Iris pigment epithelial cell (primary cell): ENCODE measurements at regions not wholly inside any gene's neighbourhood (a gene's known extent, or its start where the extent isn't known, plus 50 kb on each side); places are given as distances from the start of the nearest gene placed in this dataset.
A peak's percentile ranks its signal among the peaks of the same experiment; 100 is the strongest.

ENCODE experiments used
- DNase-seq: peaks from one replicate; pipeline ENCODE4 v3.0.0-alpha.2; 2011; ENCODE audit warnings: low read depth

- peak; percentile 94 for DNase-seq
These were observed 261.4 kb upstream of the POU2AF2 start for GRCh38 chr11:110984147-110984546.

- DNase-seq, result no peak
These were observed 263.3 kb upstream of the POU2AF2 start for GRCh38 chr11:110982214-110982613.

- peak; percentile 60 for DNase-seq
These were observed 265.8 kb upstream of the POU2AF2 start for GRCh38 chr11:110979696-110980095.

- DNase-seq, result no peak
These were observed 265.4 kb upstream of the ARHGAP20 start for GRCh38 chr11:110977661-110978060.

GRCh38 chr11:110974731-110975130, 262.5 kb upstream of the ARHGAP20 start:
- DNase-seq, result no peak

- peak; percentile 54 for DNase-seq
These were observed 261.3 kb upstream of the ARHGAP20 start for GRCh38 chr11:110973401-110973980.

- DNase-seq, result peak; percentile 98
These were observed 260.4 kb upstream of the ARHGAP20 start for GRCh38 chr11:110972640-110973039.

GRCh38 chr11:110972106-110972505, 259.9 kb upstream of the ARHGAP20 start:
- DNase-seq, result no peak

GRCh38 chr11:110971140-110971539, 258.9 kb upstream of the ARHGAP20 start:
- peak; percentile 96 for DNase-seq

GRCh38 chr11:110968348-110969062, 256.3 kb upstream of the ARHGAP20 start:
- peak; percentile 80 for DNase-seq

- no peak for DNase-seq
These were observed 253.9 kb upstream of the ARHGAP20 start for GRCh38 chr11:110966131-110966530.

GRCh38 chr11:110962921-110963320, 250.7 kb upstream of the ARHGAP20 start:
- peak; percentile 58 for DNase-seq

- no peak for DNase-seq
These were observed 247.9 kb upstream of the ARHGAP20 start for GRCh38 chr11:110960167-110960566.

- no peak for DNase-seq
These were observed 246.0 kb upstream of the ARHGAP20 start for GRCh38 chr11:110958216-110958615.

GRCh38 chr11:110955776-110956175, 243.5 kb upstream of the ARHGAP20 start:
- DNase-seq, result peak; percentile 55

- DNase-seq, result no peak
These were observed 239.8 kb upstream of the ARHGAP20 start for GRCh38 chr11:110951950-110952503.

GRCh38 chr11:110951037-110951949, 239.1 kb upstream of the ARHGAP20 start:
- no peak for DNase-seq

- DNase-seq, result peak; percentile 94
These were observed 235.9 kb upstream of the ARHGAP20 start for GRCh38 chr11:110948112-110948511.

- DNase-seq, result no peak
These were observed 234.9 kb upstream of the ARHGAP20 start for GRCh38 chr11:110947096-110947495.

- peak; percentile 61 for DNase-seq
These were observed 227.2 kb upstream of the ARHGAP20 start for GRCh38 chr11:110939471-110939870.

GRCh38 chr11:110935018-110935640, 222.9 kb upstream of the ARHGAP20 start:
- no peak for DNase-seq

- no peak for DNase-seq
These were observed 216.9 kb upstream of the ARHGAP20 start for GRCh38 chr11:110929129-110929528.
